HEK293 (cell line): ENCODE measurements at regions not wholly inside any gene's neighbourhood (a gene's known extent, or its start where the extent isn't known, plus 50 kb on each side); places are given as distances from the start of the nearest gene placed in this dataset.

Experiments
- ZBTB7A ChIP-seq: fragments of 450-650 bp; formaldehyde crosslinking; IDR thresholded peaks from 2 replicates; pipeline ENCODE4 v1.5.1; 2016; ENCODE audit warnings: low read depth, missing biosample characterization, missing genetic modification characterization
- ZNF18 ChIP-seq: fragments of 450-650 bp; formaldehyde crosslinking; IDR thresholded peaks from 2 replicates; pipeline ENCODE4 v1.5.1; 2016; ENCODE audit warnings: missing biosample characterization, missing genetic modification characterization
- ZNF580 ChIP-seq: fragments of 450-650 bp; formaldehyde crosslinking; IDR thresholded peaks from 2 replicates; pipeline ENCODE4 v1.5.1; 2016; ENCODE audit warnings: missing biosample characterization, missing genetic modification characterization
- ZSCAN30 ChIP-seq: fragments of 450-650 bp; IDR thresholded peaks from 2 replicates; pipeline ENCODE4 v1.5.1; 2018; ENCODE audit warnings: missing biosample characterization, mild to moderate bottlenecking, missing genetic modification characterization, moderate library complexity
- TF ChIP-seq, protein P1 (sequence below): fragments of 450-650 bp; formaldehyde crosslinking; IDR thresholded peaks from 2 replicates; pipeline ENCODE4 v1.5.1; 2016; ENCODE audit warnings: missing biosample characterization, missing genetic modification characterization

DNA sequence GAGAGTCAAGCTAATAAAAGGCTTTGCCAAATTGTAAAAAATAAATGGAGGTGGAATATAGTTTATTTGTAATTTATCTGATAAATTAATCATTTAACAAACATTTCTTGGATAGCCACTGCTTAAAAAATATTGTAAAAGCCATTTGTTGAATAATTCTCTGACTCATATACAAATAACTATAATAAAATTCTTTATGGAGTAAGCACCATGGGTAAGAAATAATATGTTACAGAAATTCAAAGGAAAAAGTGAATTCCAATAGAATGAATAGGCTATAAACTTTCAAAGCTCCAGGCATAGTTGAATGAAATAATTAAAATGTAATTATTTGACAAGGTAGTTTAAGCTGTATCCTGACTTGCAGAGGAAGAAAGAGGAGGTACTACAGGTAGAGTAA is 291.4 kb upstream of the TMEM229A start:
- no peak for TF ChIP-seq ZBTB7A (tag by site-specific recombination)
- no peak for TF ChIP-seq ZNF18 (tag by site-specific recombination)
- TF ChIP-seq, protein P1, sequence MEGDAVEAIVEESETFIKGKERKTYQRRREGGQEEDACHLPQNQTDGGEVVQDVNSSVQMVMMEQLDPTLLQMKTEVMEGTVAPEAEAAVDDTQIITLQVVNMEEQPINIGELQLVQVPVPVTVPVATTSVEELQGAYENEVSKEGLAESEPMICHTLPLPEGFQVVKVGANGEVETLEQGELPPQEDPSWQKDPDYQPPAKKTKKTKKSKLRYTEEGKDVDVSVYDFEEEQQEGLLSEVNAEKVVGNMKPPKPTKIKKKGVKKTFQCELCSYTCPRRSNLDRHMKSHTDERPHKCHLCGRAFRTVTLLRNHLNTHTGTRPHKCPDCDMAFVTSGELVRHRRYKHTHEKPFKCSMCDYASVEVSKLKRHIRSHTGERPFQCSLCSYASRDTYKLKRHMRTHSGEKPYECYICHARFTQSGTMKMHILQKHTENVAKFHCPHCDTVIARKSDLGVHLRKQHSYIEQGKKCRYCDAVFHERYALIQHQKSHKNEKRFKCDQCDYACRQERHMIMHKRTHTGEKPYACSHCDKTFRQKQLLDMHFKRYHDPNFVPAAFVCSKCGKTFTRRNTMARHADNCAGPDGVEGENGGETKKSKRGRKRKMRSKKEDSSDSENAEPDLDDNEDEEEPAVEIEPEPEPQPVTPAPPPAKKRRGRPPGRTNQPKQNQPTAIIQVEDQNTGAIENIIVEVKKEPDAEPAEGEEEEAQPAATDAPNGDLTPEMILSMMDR (tag by site-specific recombination): no peak
- no peak for TF ChIP-seq ZNF580 (tag by site-specific recombination)
- no peak for TF ChIP-seq ZSCAN30
